Trophoblast cell (in vitro differentiated cells and primary cell): ENCODE measurements at regions not wholly inside any gene's neighbourhood (a gene's known extent, or its start where the extent isn't known, plus 50 kb on each side); places are given as distances from the start of the nearest gene placed in this dataset.
A peak's percentile ranks its signal among the peaks of the same experiment; 100 is the strongest.

Experiments
- DNase-seq, 2 donors: peaks; one replicate each; pipeline ENCODE4 v3.0.0-alpha.2; 2016
- H2AFZ ChIP-seq: 2 replicates; pipeline ENCODE4 v1.6.1; 2013; ENCODE audit warnings: low read length, moderate library complexity, mild to moderate bottlenecking; ENCODE audit not compliant: insufficient read depth, poor library complexity
- H2AK5ac ChIP-seq: 2 replicates; pipeline ENCODE4 v1.6.1; 2013; ENCODE audit warnings: mild to moderate bottlenecking, low read length
- H2BK120ac ChIP-seq: 2 replicates; pipeline ENCODE4 v1.6.1; 2013; ENCODE audit warnings: low read length, mild to moderate bottlenecking, moderate library complexity; ENCODE audit not compliant: insufficient read depth, poor library complexity
- H2BK12ac ChIP-seq: 2 replicates; pipeline ENCODE4 v1.6.1; 2013; ENCODE audit warnings: mild to moderate bottlenecking, low read length, moderate library complexity
- H2BK5ac ChIP-seq: 2 replicates; pipeline ENCODE4 v1.6.1; 2013; ENCODE audit warnings: low read length, low read depth, moderate library complexity, mild to moderate bottlenecking; ENCODE audit not compliant: poor library complexity
- H3K14ac ChIP-seq: 2 replicates; pipeline ENCODE4 v1.6.1; 2013; ENCODE audit warnings: mild to moderate bottlenecking, low read length
- H3K18ac ChIP-seq: 2 replicates; pipeline ENCODE4 v1.6.1; 2013; ENCODE audit warnings: mild to moderate bottlenecking, low read length
- H3K23ac ChIP-seq: 2 replicates; pipeline ENCODE4 v1.6.1; 2013; ENCODE audit warnings: low read length
- H3K27ac ChIP-seq: 2 replicates; pipeline ENCODE4 v1.5.1; 2013; ENCODE audit warnings: low read depth, mild to moderate bottlenecking, inconsistent platforms, low read length, moderate library complexity
- H3K27me3 ChIP-seq: 2 replicates; pipeline ENCODE4 v1.6.1; 2013; ENCODE audit warnings: inconsistent platforms, mild to moderate bottlenecking, low read length, moderate library complexity; ENCODE audit not compliant: insufficient read depth
- H3K36me3 ChIP-seq, 2 experiments: 1 replicate in 1 of 2; 2 replicates in 1 of 2; pipeline ENCODE4 v1.6.1; 2013; ENCODE audit warnings: low read length in 2 of 2, mild to moderate bottlenecking in 2 of 2, moderate library complexity in 1 of 2; ENCODE audit not compliant: insufficient read depth in 2 of 2, control insufficient read depth in 1 of 2
- H3K4ac ChIP-seq: 2 replicates; pipeline ENCODE4 v1.6.1; 2013; ENCODE audit warnings: low read depth, mild to moderate bottlenecking, low read length, moderate library complexity
- H3K4me1 ChIP-seq, 2 experiments: 1 replicate in 1 of 2; 2 replicates in 1 of 2; pipeline ENCODE4 v1.6.1; 2013; ENCODE audit warnings: low read length in 2 of 2, mild to moderate bottlenecking in 2 of 2, moderate library complexity in 1 of 2; ENCODE audit not compliant: insufficient read depth in 2 of 2, control insufficient read depth in 1 of 2
- H3K4me2 ChIP-seq: 2 replicates; pipeline ENCODE4 v1.6.1; 2013; ENCODE audit warnings: inconsistent platforms, mild to moderate bottlenecking, low read length, moderate library complexity
- H3K4me3 ChIP-seq: 2 replicates; pipeline ENCODE4 v1.5.1; 2013; ENCODE audit warnings: mild to moderate bottlenecking, low read depth, low read length, inconsistent platforms
- H3K79me1 ChIP-seq: one replicate; pipeline ENCODE4 v1.6.1; 2013; ENCODE audit warnings: low read length
- H3K79me2 ChIP-seq: 2 replicates; pipeline ENCODE4 v1.6.1; 2013; ENCODE audit warnings: low read length, mild to moderate bottlenecking; ENCODE audit not compliant: control insufficient read depth, insufficient read depth, poor library complexity
- H3K9ac ChIP-seq: 2 replicates; pipeline ENCODE4 v1.6.1; 2013; ENCODE audit warnings: mild to moderate bottlenecking, low read length
- H3K9me3 ChIP-seq: 2 replicates; pipeline ENCODE4 v1.6.1; 2013; ENCODE audit warnings: low read depth, mild to moderate bottlenecking, control low read depth, inconsistent platforms, low read length; ENCODE audit not compliant: insufficient read depth
- H4K12ac ChIP-seq: 2 replicates; pipeline ENCODE4 v1.6.1; 2013; ENCODE audit warnings: low read depth, mild to moderate bottlenecking, low read length, moderate library complexity
- H4K8ac ChIP-seq: 2 replicates; pipeline ENCODE4 v1.6.1; 2013; ENCODE audit warnings: low read depth, mild to moderate bottlenecking, low read length, moderate library complexity
- H4K91ac ChIP-seq: one replicate; pipeline ENCODE4 v1.6.1; 2013; ENCODE audit warnings: low read depth, mild to moderate bottlenecking, low read length, moderate library complexity
- WGBS: extraction: QIAGEN DNeasy Blood & Tissue Kit; methylation state at CpG from one replicate; pipeline ENCODE4 v1.1.7; 2013; ENCODE audit warnings: missing lambda C conversion rate; ENCODE audit not compliant: insufficient read length, insufficient coverage; ENCODE audit errors: extremely low coverage; 5-methylcytosine and 5-hydroxymethylcytosine counted together

GRCh38 chr6:14865531-14866100, 380.3 kb upstream of the JARID2 start:
- no peak overlapping the region for H3K4me3 ChIP-seq
- H3K27ac ChIP-seq = no peak overlapping the region
- H4K91ac ChIP-seq = no peak overlapping the region
- H2BK5ac ChIP-seq = no peak overlapping the region
- H3K79me2 ChIP-seq = no peaks in the 10 kb centered on the region
- no peak overlapping the region for H3K14ac ChIP-seq
- no peak overlapping the region for H3K18ac ChIP-seq
- WGBS = no CpG with 5 or more reads among the region's 5 CpGs
- H3K36me3 ChIP-seq = no peaks in the 10 kb centered on the region
- no peak overlapping the region for H3K23ac ChIP-seq
- H2BK12ac ChIP-seq = no peak overlapping the region
- no peaks in the 10 kb centered on the region for H3K4me1 ChIP-seq
- DNase-seq = no peak
- H3K79me1 ChIP-seq = no peaks in the 10 kb centered on the region
- no peak overlapping the region for H2AK5ac ChIP-seq
- no peak overlapping the region for H2AFZ ChIP-seq
- no peak overlapping the region for H4K12ac ChIP-seq
- no peak overlapping the region for H3K4ac ChIP-seq
- H4K8ac ChIP-seq = no peak overlapping the region
- no peak overlapping the region for H3K9ac ChIP-seq
- no peak overlapping the region for H3K4me2 ChIP-seq
- H3K27me3 ChIP-seq = no peaks in the 10 kb centered on the region
- no peak overlapping the region for H2BK120ac ChIP-seq
- no peaks in the 10 kb centered on the region for H3K9me3 ChIP-seq

DNA sequence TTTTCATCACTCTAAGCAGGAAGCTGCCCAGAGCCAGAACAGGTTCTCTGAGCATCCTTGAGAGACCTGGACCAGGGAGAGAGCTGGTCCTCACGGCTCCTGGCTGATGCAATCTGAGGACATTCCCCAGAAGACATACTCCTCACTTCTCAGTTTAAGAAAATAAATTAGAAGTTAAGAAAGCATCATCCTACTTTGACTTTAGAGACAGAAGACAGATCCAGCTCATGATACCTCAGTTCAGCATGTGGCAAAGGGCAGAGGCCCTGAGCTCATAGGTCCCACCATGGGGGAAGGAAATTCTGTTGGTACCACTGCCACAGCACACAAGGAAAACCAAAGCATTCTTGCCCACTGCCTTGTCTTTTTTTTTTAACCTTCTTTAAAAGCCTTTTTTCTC, 378.1 kb upstream of the JARID2 start:
- no peaks in the 10 kb centered on the region for H3K4me1 ChIP-seq
- H2BK5ac ChIP-seq = no peak overlapping the region
- no peak overlapping the region for H3K4ac ChIP-seq
- H3K79me2 ChIP-seq = no peaks in the 10 kb centered on the region
- H3K36me3 ChIP-seq = no peaks in the 10 kb centered on the region
- H2AK5ac ChIP-seq = no peak overlapping the region
- no peak overlapping the region for H4K12ac ChIP-seq
- no peak for DNase-seq
- H2BK12ac ChIP-seq = no peak overlapping the region
- H3K79me1 ChIP-seq = no peaks in the 10 kb centered on the region
- WGBS = no CpG with 5 or more reads among the region's 1 CpG
- no peak overlapping the region for H3K9ac ChIP-seq
- no peaks in the 10 kb centered on the region for H3K27me3 ChIP-seq
- H4K91ac ChIP-seq = no peak overlapping the region
- no peak overlapping the region for H3K4me2 ChIP-seq
- H3K23ac ChIP-seq = no peak overlapping the region
- no peak overlapping the region for H3K27ac ChIP-seq
- no peak overlapping the region for H3K18ac ChIP-seq
- H2BK120ac ChIP-seq = no peak overlapping the region
- H3K14ac ChIP-seq = no peak overlapping the region
- H4K8ac ChIP-seq = no peak overlapping the region
- no peak overlapping the region for H2AFZ ChIP-seq
- no peak overlapping the region for H3K4me3 ChIP-seq
- no peaks in the 10 kb centered on the region for H3K9me3 ChIP-seq

DNA sequence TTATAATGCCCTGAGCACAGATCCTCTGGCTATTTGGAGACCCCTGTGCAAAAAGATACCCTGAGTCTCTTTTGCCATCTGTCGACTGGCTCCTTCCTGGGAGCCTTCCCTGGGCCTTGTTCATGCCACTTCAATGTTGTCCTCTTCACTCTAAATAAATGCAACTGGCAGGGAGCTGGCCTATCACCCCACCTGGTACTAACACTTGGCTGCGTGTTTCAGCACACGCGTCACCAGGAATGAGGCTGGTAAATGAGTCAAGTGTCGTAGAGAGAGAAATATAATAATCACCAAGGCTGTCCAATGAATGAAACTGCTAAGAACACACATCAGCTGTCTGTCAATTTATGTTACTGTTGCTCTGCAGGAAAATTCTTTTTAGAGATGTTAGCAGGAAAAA, 374.6 kb upstream of the JARID2 start:
- no peak overlapping the region for H2AK5ac ChIP-seq
- DNase-seq = peak in 1 of 2 donors; percentile 42
- H3K36me3 ChIP-seq = no peaks in the 10 kb centered on the region
- no peak overlapping the region for H2BK120ac ChIP-seq
- H3K4me2 ChIP-seq = no peak overlapping the region
- H3K4ac ChIP-seq = no peak overlapping the region
- H4K12ac ChIP-seq = no peak overlapping the region
- no peaks in the 10 kb centered on the region for H3K27me3 ChIP-seq
- no peak overlapping the region for H3K14ac ChIP-seq
- no peak overlapping the region for H2AFZ ChIP-seq
- H3K79me1 ChIP-seq = no peaks in the 10 kb centered on the region
- no peak overlapping the region for H3K9ac ChIP-seq
- H4K8ac ChIP-seq = no peak overlapping the region
- H4K91ac ChIP-seq = no peak overlapping the region
- H3K79me2 ChIP-seq = no peaks in the 10 kb centered on the region
- no peak overlapping the region for H2BK5ac ChIP-seq
- no peaks in the 10 kb centered on the region for H3K9me3 ChIP-seq
- no peak overlapping the region for H3K23ac ChIP-seq
- H3K4me1 ChIP-seq = no peaks in the 10 kb centered on the region
- no peak overlapping the region for H2BK12ac ChIP-seq
- no peak overlapping the region for H3K18ac ChIP-seq
- no peak overlapping the region for H3K27ac ChIP-seq
- no CpG with 5 or more reads among the region's 5 CpGs for WGBS
- no peak overlapping the region for H3K4me3 ChIP-seq

DNA sequence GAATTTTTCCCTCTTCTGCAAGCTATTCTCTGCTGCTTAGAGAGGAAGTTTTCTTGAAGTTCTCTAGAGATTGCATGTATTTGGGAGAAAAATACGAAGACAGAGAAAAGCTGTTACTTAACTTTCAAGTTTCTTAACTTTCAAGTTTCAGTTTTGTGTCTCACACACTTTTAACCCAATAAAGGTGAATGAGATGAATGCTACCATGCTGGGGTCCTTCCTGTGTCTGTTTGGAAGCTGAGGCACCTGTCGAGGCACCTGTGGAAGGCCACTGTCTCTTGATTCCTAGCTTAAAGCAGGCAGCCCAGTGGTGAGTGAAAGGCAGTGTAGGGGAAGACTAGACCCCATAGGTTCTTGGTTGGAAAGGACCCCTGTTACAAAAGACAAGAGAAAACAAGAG, 372.8 kb upstream of the JARID2 start:
- Histone ChIP-seq H3K18ac (no peak overlapping the region), H3K79me2 (no peaks in the 10 kb centered on the region), H3K4me3 (no peak overlapping the region), H4K12ac (no peak overlapping the region), H2AK5ac (no peak overlapping the region), H3K14ac (no peak overlapping the region), H3K4me1 (peaks cover 0 to 2% of the 10 kb centered on the region in 2 experiments), H3K27me3 (no peaks in the 10 kb centered on the region), H3K27ac (no peak overlapping the region), H2BK5ac (no peak overlapping the region), H3K9ac (no peak overlapping the region), H3K36me3 (no peaks in the 10 kb centered on the region), H4K8ac (no peak overlapping the region), H3K9me3 (peaks cover 1% of the 10 kb centered on the region), H3K23ac (no peak overlapping the region), H3K4me2 (no peak overlapping the region), H3K4ac (no peak overlapping the region), H2BK12ac (no peak overlapping the region), H3K79me1 (no peaks in the 10 kb centered on the region), H4K91ac (no peak overlapping the region), H2BK120ac (no peak overlapping the region), H2AFZ (no peak overlapping the region)
- no CpG with 5 or more reads among the region's 2 CpGs for WGBS
- DNase-seq = no peak
